GM18868 (cell line): ENCODE measurements at regions not wholly inside any gene's neighbourhood (a gene's known extent, or its start where the extent isn't known, plus 50 kb on each side); places are given as distances from the start of the nearest gene placed in this dataset.

Experiments used
- ATAC-seq: cut with Tn5 transposase; IDR thresholded peaks from one replicate; pipeline ENCODE4 v1.9.1; 2021; ENCODE audit warnings: mild to moderate bottlenecking, moderate library complexity; ENCODE audit not compliant: unreplicated experiment

- ATAC-seq, result no peak
Observed at GRCh38 chr4:89604951-89605350, 232.0 kb downstream of the SNCA start.

- ATAC-seq, result no peak
Observed at GRCh38 chr4:89599026-89599425, 237.9 kb downstream of the SNCA start.

GRCh38 chr4:89598602-89599001, 238.4 kb downstream of the SNCA start:
- peak; percentile 70 for ATAC-seq

- ATAC-seq, result no peak
Observed at GRCh38 chr4:89595125-89595789, 241.7 kb downstream of the SNCA start.

GRCh38 chr4:89590128-89590527, 246.8 kb downstream of the SNCA start:
- no peak for ATAC-seq

- ATAC-seq, result no peak
Observed at GRCh38 chr4:89588421-89588820, 248.5 kb downstream of the SNCA start.

GRCh38 chr4:89587364-89587763, 249.6 kb downstream of the SNCA start:
- ATAC-seq, result no peak

GRCh38 chr4:89586864-89587263, 250.1 kb downstream of the SNCA start:
- ATAC-seq, result no peak

- ATAC-seq, result no peak
Observed at GRCh38 chr4:89586318-89586717, 250.6 kb downstream of the SNCA start.

GRCh38 chr4:89582756-89583505, 254.0 kb downstream of the SNCA start:
- ATAC-seq, result no peak

- no peak for ATAC-seq
Observed at GRCh38 chr4:89579771-89580170, 257.2 kb downstream of the SNCA start.

GRCh38 chr4:89576246-89576645, 260.7 kb downstream of the SNCA start:
- ATAC-seq, result no peak

GRCh38 chr4:89575840-89576239, 261.1 kb downstream of the SNCA start:
- no peak for ATAC-seq

- no peak for ATAC-seq
Observed at GRCh38 chr4:89574176-89574575, 262.8 kb downstream of the SNCA start.

- ATAC-seq, result no peak
Observed at GRCh38 chr4:89573656-89574055, 263.3 kb downstream of the SNCA start.

GRCh38 chr4:89572224-89572858, 264.6 kb downstream of the SNCA start:
- no peak for ATAC-seq

GRCh38 chr4:89570931-89571330, 263.3 kb upstream of the GPRIN3 start:
- ATAC-seq, result no peak

- ATAC-seq, result no peak
Observed at GRCh38 chr4:89567936-89568335, 260.3 kb upstream of the GPRIN3 start.

GRCh38 chr4:89563431-89563830, 255.8 kb upstream of the GPRIN3 start:
- no peak for ATAC-seq

GRCh38 chr4:89562746-89563145, 255.1 kb upstream of the GPRIN3 start:
- no peak for ATAC-seq

GRCh38 chr4:89561048-89561447, 253.4 kb upstream of the GPRIN3 start:
- no peak for ATAC-seq

- no peak for ATAC-seq
Observed at GRCh38 chr4:89558147-89558546, 250.5 kb upstream of the GPRIN3 start.
